MG63 (cell line): ENCODE measurements at regions not wholly inside any gene's neighbourhood (a gene's known extent, or its start where the extent isn't known, plus 50 kb on each side); places are given as distances from the start of the nearest gene placed in this dataset.

ENCODE experiments used
- DNase-seq: peaks from one replicate; pipeline ENCODE4 v3.0.0-alpha.2; 2020
- H3K27me3 ChIP-seq: fragments of 250-450 bp; sonication (Bioruptor Pico); 2 replicates; pipeline ENCODE4 v1.5.1; 2020; ENCODE audit warnings: mild to moderate bottlenecking, moderate library complexity
- H3K36me3 ChIP-seq: fragments of 250-450 bp; sonication (Bioruptor Pico); 2 replicates; pipeline ENCODE4 v1.5.1; 2020; ENCODE audit warnings: mild to moderate bottlenecking, moderate library complexity
- H3K4me3 ChIP-seq: fragments of 250-450 bp; sonication (Bioruptor Pico); 2 replicates; pipeline ENCODE4 v1.5.1; 2020; ENCODE audit warnings: mild to moderate bottlenecking, moderate library complexity
- H3K9me3 ChIP-seq: fragments of 250-450 bp; sonication (Bioruptor Pico); 2 replicates; pipeline ENCODE4 v1.5.1; 2020; ENCODE audit warnings: mild to moderate bottlenecking, moderate library complexity

DNA sequence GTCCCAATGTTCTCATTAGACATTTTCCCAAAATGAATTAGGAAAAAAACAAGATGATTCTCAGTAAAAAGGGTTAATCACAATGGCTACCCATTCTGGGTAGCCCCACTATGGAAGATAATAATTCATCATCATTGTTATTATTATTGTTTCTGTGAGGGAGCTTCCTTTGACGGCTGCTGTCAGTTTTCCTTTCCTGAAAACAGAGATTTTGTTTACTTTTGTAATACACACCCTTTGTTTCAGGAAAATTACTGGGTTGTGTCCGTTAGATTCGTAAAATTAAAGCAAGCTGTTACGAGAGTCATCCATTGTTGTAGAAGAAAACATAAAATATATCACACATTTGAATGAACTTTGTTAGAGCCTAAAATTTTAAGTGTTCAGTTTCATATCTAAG, 192.9 kb upstream of the ANKRD50 start:
- H3K4me3 ChIP-seq, result no peak overlapping the region
- DNase-seq, result no peak
- no peaks in the 10 kb centered on the region for H3K9me3 ChIP-seq
- H3K36me3 ChIP-seq, result no peaks in the 10 kb centered on the region
- no peaks in the 10 kb centered on the region for H3K27me3 ChIP-seq

DNA sequence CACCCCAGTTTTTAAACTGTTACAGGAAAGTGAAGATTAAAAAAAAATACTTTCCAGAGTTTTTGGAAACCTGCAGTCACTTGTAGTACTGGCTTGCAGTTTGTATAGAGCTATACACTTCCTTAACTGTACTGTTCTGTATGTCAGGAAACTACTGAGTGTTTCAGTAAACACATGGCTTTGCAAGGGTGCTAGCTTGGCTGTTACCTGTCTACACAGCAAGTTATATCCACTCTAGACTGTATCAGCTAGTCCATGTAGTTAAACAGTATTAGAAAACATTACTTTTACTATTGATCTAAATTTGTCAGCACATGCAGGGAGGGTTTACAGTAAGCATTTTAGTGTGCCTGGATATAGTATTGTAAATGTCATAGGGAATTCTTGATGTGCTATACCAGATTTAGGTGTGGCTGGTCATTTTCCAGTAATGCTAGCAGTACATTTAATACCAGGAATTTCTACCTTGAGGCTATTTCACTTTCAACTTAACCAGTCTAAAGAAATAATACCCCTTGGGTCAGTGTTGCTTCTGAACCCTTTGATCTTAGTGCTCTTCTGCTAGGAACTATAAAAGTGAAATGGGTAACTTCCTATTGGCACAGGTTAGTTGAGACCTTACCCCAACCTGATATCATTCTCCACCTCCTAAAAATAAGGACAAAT, 192.3 kb upstream of the ANKRD50 start:
- Histone ChIP-seq H3K36me3 (no peaks in the 10 kb centered on the region), H3K9me3 (no peaks in the 10 kb centered on the region), H3K4me3 (no peak overlapping the region), H3K27me3 (no peaks in the 10 kb centered on the region)
- no peak for DNase-seq

DNA sequence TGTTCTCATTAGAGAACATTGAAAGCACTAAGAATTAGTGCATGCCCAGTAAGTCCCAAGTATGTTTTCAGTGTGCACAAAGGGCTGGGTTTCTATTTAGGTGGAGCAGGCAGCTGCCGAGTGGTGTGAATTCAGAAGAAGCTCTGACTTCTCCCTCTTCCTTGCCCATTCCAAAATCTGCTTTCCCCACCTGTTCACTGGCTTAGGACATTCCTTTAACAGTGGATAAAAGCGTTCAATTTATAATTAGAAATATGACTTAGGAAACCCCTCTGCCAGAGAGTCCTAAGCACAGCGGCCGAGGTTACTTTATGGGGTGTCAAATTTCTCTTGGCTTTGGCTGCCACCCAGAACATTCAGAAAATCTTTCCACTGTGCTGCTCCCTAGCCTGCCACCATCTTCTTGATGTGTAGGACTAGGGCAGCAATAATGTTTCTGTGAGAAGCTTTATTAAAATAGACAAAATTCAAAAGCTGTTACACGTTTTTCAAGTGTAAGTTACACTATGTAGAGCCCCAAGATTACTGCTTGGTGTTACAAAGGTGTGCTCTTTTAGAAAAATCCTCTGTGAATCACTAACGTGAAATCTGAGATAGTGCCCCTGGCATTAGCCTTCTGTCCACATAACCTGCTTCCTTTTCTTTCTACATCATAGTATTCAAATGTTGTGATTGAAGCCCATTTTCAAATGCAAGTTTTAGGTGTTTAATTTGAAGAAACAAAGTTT, 191.6 kb upstream of the ANKRD50 start:
- Histone ChIP-seq H3K9me3 (no peaks in the 10 kb centered on the region), H3K36me3 (no peaks in the 10 kb centered on the region), H3K4me3 (0 out of 2 replicates have a peak overlapping the region, but pooled peaks have one; percentile 2), H3K27me3 (no peaks in the 10 kb centered on the region)
- peak; percentile 48 for DNase-seq

DNA sequence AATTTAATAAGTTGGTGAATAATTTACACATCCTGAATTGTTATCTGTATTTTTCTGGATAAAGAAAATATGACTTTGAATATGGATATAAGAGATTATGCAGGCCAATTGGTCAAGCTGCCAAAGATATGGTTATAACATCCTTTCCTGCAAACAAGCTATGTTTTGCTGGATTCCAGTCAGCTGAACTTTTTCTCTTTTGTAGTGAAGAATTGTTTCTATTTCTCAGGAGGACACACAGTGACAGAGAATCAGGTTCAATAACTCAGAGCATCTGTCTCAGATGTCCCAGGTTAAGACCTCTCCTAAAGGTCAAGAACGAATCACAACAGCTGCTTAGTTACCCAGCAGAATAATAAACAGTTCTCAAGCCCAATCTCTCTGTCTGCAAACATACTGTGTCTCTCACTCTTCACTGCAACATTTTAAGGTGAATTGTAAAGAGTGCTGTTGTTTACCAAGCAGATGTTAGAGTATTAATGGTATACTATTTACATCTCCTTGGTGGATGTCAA, 189.5 kb upstream of the ANKRD50 start:
- DNase-seq, result no peak
- Histone ChIP-seq H3K27me3 (no peaks in the 10 kb centered on the region), H3K4me3 (no peak overlapping the region), H3K9me3 (no peaks in the 10 kb centered on the region), H3K36me3 (no peaks in the 10 kb centered on the region)

DNA sequence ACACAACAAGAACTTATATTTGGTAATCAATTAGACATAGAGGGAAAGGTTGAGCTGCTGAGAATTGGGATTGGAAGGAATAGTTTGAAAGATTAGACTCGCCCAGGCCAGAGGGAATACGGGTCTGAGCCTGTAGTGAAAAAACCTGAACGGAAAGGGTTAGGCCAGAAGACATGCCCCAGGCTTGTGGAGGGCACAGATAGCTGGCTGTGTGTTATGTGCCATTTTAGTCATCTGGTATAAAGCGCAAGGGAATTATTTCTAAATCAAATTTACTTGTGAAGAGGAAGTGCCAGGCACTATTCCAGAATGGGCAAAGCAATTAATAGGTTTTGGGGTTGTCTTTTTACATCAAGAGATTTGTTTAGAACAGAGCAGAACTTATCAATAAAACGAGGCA, 187.5 kb upstream of the ANKRD50 start:
- Histone ChIP-seq H3K36me3 (no peaks in the 10 kb centered on the region), H3K9me3 (no peaks in the 10 kb centered on the region), H3K27me3 (no peaks in the 10 kb centered on the region), H3K4me3 (no peak overlapping the region)
- DNase-seq, result no peak

DNA sequence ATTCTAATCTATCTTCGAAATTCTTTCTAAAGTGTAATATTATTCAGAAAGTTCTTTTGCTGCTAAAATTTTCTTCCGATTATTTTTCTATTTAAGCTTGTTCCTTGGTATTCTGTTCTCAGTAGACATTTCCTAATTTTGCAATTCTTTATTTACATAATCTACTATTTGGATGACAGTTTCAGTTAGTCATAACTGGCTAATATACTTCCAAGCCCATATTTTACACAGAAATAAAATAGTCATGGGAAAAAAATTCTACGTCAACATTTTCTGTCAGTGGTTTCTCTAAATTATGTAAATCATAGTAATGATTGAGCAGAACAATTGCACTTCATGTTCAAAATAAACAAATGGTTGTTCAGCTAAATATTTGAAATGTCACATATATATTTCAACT, 178.0 kb upstream of the ANKRD50 start:
- no peaks in the 10 kb centered on the region for H3K27me3 ChIP-seq
- no peaks in the 10 kb centered on the region for H3K9me3 ChIP-seq
- H3K36me3 ChIP-seq, result no peaks in the 10 kb centered on the region
- H3K4me3 ChIP-seq, result no peak overlapping the region
- DNase-seq, result no peak

DNA sequence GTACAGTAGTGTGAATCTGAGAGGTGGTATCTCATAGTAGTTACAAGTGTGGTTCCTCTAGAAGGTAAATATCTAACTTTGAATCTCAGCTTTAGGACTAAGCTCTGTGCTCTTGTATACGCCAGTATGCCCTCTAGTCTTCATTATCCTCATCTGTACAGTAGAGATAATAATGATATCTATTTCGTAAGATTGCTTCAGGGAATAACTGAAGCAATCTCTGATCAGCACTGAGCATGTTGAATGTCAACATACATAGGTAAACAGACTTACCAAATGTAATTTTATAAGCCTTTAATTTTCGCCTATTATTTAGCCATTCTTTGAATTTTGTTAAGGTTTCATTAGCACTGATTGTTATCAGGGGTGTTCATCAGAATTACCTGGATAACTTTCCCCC, 175.2 kb upstream of the ANKRD50 start:
- no peak for DNase-seq
- no peaks in the 10 kb centered on the region for H3K36me3 ChIP-seq
- no peak overlapping the region for H3K4me3 ChIP-seq
- no peaks in the 10 kb centered on the region for H3K27me3 ChIP-seq
- H3K9me3 ChIP-seq, result no peaks in the 10 kb centered on the region

DNA sequence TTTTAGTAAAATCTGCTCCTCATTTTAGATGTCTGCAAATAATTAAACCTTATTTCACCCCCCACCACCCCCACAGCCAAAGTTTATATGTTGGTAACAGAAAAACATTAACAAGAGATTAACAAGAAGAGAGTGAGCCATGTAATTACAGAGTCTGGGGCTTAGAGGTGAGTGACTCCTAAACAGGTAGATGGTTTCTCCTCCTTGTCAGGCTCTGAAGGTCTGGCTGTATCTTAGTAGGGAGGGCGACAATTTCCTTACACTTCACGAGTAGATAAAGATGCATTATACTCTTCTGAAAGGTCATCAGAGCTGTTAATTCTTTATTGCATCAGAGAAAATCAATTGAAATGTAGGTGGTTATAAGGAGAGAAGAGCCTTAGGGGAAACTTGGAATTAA, 171.8 kb upstream of the ANKRD50 start:
- Histone ChIP-seq H3K27me3 (no peaks in the 10 kb centered on the region), H3K9me3 (no peaks in the 10 kb centered on the region), H3K4me3 (no peak overlapping the region), H3K36me3 (no peaks in the 10 kb centered on the region)
- no peak for DNase-seq

DNA sequence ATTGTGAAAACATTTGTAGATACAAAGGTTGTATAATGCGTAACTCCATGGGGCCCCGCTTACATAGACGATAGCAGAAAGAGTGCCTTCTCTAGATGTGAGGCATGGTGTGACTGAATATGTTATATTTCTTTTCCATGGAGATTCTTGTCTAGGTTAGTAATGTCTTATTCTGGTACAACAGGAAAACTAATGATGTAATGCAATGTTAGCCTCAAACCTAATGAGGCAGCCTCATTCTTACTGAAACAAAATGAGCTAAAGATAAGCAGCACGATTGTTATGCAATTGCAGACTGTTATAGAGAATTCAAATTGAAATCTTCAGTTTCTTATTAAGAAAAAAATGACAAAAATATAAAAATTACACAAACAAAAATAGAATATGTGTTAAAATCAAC, 171.1 kb upstream of the ANKRD50 start:
- no peak for DNase-seq
- no peaks in the 10 kb centered on the region for H3K9me3 ChIP-seq
- no peaks in the 10 kb centered on the region for H3K27me3 ChIP-seq
- no peak overlapping the region for H3K4me3 ChIP-seq
- no peaks in the 10 kb centered on the region for H3K36me3 ChIP-seq

DNA sequence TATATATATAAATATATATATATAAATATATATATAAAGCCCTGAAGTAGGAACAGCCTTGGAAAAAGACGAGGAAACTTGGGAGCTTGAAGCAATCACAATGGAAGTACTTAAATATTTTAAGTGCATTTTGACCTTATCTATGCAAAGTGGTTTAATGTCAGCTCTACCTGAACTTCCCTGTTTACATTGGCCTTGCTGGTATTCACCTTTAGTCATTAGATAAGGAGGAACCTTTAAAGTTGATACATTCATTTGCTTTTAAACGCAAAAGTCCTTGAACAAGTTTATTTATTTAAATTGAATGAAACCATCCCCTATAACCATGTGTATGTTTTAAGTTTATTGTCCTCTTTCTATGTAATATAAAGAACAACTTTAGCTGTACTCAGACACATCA, 166.7 kb upstream of the ANKRD50 start:
- no peak for DNase-seq
- peaks cover 7% of the 10 kb centered on the region; the same call in 1 of the 2 replicates for H3K9me3 ChIP-seq
- H3K36me3 ChIP-seq, result no peaks in the 10 kb centered on the region

DNA sequence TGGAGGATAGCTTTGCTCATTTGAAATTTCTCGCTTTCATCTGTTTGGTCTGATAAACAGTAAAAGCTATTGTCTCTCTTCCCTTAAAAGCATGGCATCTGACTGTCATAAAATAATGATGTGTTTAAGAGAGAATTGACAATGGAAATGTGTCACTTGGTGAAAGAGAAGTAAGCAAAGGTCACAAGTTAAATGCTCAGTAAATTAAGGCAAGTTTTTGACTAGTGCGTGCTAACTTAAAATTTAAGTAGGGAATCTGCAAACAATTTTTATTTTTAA, 161.6 kb upstream of the ANKRD50 start:
- Histone ChIP-seq H3K4me3 (no peak overlapping the region), H3K9me3 (peaks cover 7% of the 10 kb centered on the region; the same call in 1 of the 2 replicates), H3K27me3 (no peaks in the 10 kb centered on the region), H3K36me3 (no peaks in the 10 kb centered on the region)
- no peak for DNase-seq

More for the DNA sequence above, 166.7 kb upstream of the ANKRD50 start:
- H3K27me3 ChIP-seq, result no peaks in the 10 kb centered on the region
- no peak overlapping the region for H3K4me3 ChIP-seq

DNA sequence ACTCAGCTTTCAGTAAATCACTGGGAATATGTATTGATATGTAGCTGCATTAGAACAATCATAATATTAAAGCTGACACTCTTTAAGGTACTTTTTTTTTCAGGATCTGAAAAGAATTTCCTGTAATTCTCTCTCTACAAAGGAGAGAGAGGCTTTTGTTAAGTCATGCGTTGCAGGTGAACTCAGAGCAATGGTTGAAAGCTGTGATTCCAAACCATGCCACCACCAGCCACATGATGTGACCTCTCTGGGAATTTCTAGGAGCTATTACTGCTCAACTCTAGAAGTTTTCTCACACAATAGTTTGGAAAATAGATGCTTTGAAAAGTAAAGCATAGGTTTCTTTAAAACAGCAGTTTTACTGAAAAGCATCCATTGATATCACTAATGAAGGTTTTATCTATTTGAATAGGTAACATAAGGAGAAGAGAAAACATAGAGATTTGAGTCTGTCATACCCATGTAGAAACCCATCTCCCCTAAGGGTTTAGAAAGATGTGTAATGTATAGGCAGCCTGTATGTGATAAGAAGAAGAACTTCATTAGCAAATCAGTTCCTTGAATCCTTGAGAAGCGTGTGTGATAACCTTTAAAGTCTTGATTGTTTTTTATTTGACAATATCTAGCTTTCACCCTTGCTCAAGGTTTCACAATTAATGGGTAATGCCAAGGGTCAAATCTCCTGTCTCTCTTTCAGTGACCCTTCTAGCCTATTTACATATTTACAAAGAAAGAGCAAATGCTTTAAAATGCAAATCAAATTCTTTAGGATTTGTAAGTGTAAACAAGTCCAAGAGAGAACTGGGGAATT, 161.0 kb upstream of the ANKRD50 start:
- H3K9me3 ChIP-seq, result peaks cover 7% of the 10 kb centered on the region; the same call in 1 of the 2 replicates
- no peak overlapping the region for H3K4me3 ChIP-seq
- DNase-seq, result no peak
- H3K27me3 ChIP-seq, result no peaks in the 10 kb centered on the region
- no peaks in the 10 kb centered on the region for H3K36me3 ChIP-seq

DNA sequence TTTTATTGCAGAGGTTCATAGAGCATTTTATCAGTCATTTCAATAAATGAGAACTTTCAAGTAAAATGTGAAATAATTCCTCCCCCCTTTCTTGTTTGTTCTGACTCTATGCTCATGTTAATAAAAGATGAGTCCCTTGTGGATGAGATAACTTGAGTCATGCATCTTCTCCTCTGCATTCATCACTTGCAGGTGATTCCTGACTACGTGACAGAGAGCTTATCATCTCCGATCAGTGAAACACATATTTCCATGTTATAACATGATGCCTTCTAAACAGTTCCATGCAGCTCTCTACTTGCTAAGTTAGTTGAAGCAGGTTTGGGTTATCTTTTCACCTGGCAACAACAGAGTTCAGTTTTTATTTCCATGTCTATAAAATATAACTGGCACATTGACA, 160.1 kb upstream of the ANKRD50 start:
- no peak for DNase-seq
- Histone ChIP-seq H3K9me3 (peaks cover 4% of the 10 kb centered on the region; the same call in 1 of the 2 replicates), H3K27me3 (no peaks in the 10 kb centered on the region), H3K36me3 (no peaks in the 10 kb centered on the region), H3K4me3 (no peak overlapping the region)

DNA sequence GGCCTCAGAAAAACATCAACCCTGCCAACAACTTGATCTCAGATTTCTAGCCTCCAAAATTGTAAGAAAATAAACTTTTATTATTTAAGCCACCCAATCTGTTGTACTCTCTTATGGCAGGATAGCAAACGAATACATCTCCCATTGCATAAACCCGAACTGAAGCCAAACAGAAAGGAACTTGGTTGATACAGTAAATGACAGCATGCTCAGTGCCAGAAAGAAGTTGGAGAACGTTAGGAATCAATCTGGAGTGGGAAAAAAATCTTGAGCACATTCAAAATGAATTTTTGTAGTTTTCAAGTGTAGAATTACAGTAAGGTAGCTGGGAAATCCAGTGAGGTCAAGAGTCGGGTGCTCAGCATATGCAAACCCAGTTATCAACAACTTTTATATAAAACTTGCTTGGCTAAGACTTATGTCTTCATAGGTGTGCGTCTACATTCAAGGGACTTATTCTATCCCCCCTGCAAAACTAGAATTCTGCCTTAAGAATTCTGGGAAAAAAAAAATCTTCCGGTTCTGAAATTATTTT, 157.5 kb upstream of the ANKRD50 start:
- no peak overlapping the region for H3K4me3 ChIP-seq

DNA sequence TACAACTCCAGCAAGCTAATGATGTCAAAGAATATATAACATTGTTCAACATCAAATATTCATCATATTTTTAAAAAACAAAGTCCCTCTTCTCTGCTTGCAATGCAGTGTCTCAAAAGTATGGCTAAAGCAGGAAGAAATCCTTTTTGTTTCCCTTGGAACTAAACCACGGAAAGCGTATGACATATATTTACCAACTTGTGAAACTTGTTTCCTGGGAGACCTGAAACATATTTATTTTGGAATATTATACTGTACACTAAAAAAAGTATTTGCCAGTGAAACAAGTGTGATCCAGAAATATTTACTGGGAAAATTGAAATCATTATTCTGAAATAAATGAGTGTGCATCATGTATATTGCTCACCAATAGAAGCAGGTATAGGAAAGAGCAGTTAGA, 156.0 kb upstream of the ANKRD50 start:
- no peaks in the 10 kb centered on the region for H3K27me3 ChIP-seq
- no peak overlapping the region for H3K4me3 ChIP-seq
- no peaks in the 10 kb centered on the region for H3K36me3 ChIP-seq
- DNase-seq, result no peak
- no peaks in the 10 kb centered on the region for H3K9me3 ChIP-seq

More for the DNA sequence above, 157.5 kb upstream of the ANKRD50 start:
- Histone ChIP-seq H3K36me3 (no peaks in the 10 kb centered on the region), H3K27me3 (no peaks in the 10 kb centered on the region), H3K9me3 (no peaks in the 10 kb centered on the region)
- DNase-seq, result no peak

DNA sequence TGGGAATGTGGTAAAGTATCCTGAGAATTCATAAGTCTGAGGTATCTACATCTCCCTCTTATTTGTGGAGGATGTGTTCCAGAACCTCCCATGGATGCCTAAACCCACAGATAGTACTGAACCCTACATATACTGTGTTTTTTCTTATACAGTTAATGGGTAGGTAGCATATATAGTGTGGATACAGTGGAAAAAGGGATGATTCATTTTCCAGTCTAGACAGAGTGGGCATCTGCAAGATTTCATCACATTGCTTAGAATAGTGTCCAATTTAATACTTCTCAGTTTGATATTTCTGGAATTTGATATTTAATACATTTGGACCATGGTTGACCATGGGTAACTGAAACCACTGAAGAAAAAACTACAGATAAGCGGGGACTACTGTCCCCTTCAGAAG, 155.0 kb upstream of the ANKRD50 start:
- no peaks in the 10 kb centered on the region for H3K9me3 ChIP-seq
- no peaks in the 10 kb centered on the region for H3K36me3 ChIP-seq
- no peaks in the 10 kb centered on the region for H3K27me3 ChIP-seq
- no peak for DNase-seq
- no peak overlapping the region for H3K4me3 ChIP-seq

DNA sequence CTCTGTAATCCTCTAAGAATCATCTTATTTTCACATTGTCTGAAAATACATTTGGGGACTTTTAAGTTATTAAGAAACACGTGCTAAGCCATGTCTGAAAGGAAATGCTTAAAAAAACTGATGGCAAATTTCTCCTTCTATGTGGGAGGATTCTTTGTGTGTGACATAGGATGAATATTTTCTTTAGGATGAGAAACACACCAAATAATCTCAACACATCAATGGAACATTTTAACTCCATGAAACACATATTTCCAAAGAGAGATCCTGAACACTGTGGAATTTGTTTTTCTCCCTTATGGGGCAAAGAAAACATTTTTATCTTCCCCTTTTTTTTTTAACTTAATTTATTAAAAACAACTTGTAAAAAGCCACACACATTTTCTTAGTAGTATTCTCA, 153.8 kb upstream of the ANKRD50 start:
- Histone ChIP-seq H3K9me3 (no peaks in the 10 kb centered on the region), H3K36me3 (no peaks in the 10 kb centered on the region), H3K4me3 (no peak overlapping the region), H3K27me3 (no peaks in the 10 kb centered on the region)
- no peak for DNase-seq
